ENCODE measurements at regions not wholly inside any gene's neighbourhood (a gene's known extent, or its start where the extent isn't known, plus 50 kb on each side); places are given as distances from the start of the nearest gene placed in this dataset.
A peak's percentile ranks its signal among the peaks of the same experiment; 100 is the strongest.
"Not testable (repeated sequence)": the region's sequence is repeated elsewhere in the genome, so short reads cannot be mapped to it uniquely, and the experiment has no call there.

GRCh38 chr6:164690702-164691500 is 618.5 kb downstream of the C6orf118 start:
- DNase-seq = no peak

GRCh38 chr6:164690241-164690640 is 619.2 kb downstream of the C6orf118 start:
- DNase-seq = no peak

- DNase-seq = no peak
Measured at GRCh38 chr6:164665328-164665727, 644.1 kb downstream of the C6orf118 start.

- no peak for DNase-seq
Measured at GRCh38 chr6:164663634-164664033, 645.8 kb downstream of the C6orf118 start.

- DNase-seq = no peak
Measured at GRCh38 chr6:164661716-164662115, 647.7 kb downstream of the C6orf118 start.

GRCh38 chr6:164660781-164661180 is 648.6 kb downstream of the C6orf118 start:
- DNase-seq = no peak

- DNase-seq = no peak
Measured at GRCh38 chr6:164640956-164641355, 668.4 kb downstream of the C6orf118 start.

- DNase-seq = peak in 1 of 2 experiments; percentile 15
Measured at GRCh38 chr6:164628302-164628931, 681.0 kb downstream of the C6orf118 start.

GRCh38 chr6:164616917-164617524 is 692.4 kb downstream of the C6orf118 start:
- no peak for DNase-seq

- no peak for DNase-seq
Measured at GRCh38 chr6:164612751-164613150, 696.7 kb downstream of the C6orf118 start.

- DNase-seq = not testable (repeated sequence)
Measured at GRCh38 chr6:164610859-164611258, 698.5 kb downstream of the C6orf118 start.

GRCh38 chr6:164602415-164602814 is 707.0 kb downstream of the C6orf118 start:
- not testable (repeated sequence) for DNase-seq

GRCh38 chr6:164581563-164581962 is 727.8 kb downstream of the C6orf118 start:
- DNase-seq = no peak

GRCh38 chr6:164579035-164579434 is 730.4 kb downstream of the C6orf118 start:
- no peak for DNase-seq

GRCh38 chr6:164578616-164579015 is 730.8 kb downstream of the C6orf118 start:
- DNase-seq = no peak

- no peak for DNase-seq
Measured at GRCh38 chr6:164570801-164571200, 738.6 kb downstream of the C6orf118 start.

- no peak for DNase-seq
Measured at GRCh38 chr6:164569509-164569908, 739.9 kb downstream of the C6orf118 start.

- DNase-seq = no peak
Measured at GRCh38 chr6:164563924-164564323, 745.5 kb downstream of the C6orf118 start.

- DNase-seq = no peak
Measured at GRCh38 chr6:164561656-164562055, 747.7 kb downstream of the C6orf118 start.

GRCh38 chr6:164554700-164555476 is 754.5 kb downstream of the C6orf118 start:
- no peak for DNase-seq

- no peak for DNase-seq
Measured at GRCh38 chr6:164554226-164554625, 755.2 kb downstream of the C6orf118 start.

GRCh38 chr6:164551706-164552105 is 757.7 kb downstream of the C6orf118 start:
- no peak for DNase-seq

- DNase-seq = no peak
Measured at GRCh38 chr6:164547076-164547475, 762.3 kb downstream of the C6orf118 start.
